ENCODE measurements at regions not wholly inside any gene's neighbourhood (a gene's known extent, or its start where the extent isn't known, plus 50 kb on each side); places are given as distances from the start of the nearest gene placed in this dataset.

GRCh38 chr10:44173608-44173894 lies 211.3 kb downstream of the CXCL12 start (continued):
- TF ChIP-seq CHD7 (IDR thresholded peaks at IDR 0.05; ENCODE audit: insufficient replicate concordance, low read length): no peak
- no peak for TF ChIP-seq RFX5 (IDR thresholded peaks at IDR 0.05; ENCODE audit: borderline replicate concordance, low read depth, low read length)
- TF ChIP-seq CHD1 (IDR thresholded peaks at IDR 0.05; ENCODE audit: low read depth, low read length): no peak
- TF ChIP-seq GABPA (IDR thresholded peaks at IDR 0.05; ENCODE audit: borderline replicate concordance, insufficient read depth, low read length): no peak
- no peak for TF ChIP-seq CEBPB (IDR thresholded peaks at IDR 0.05; ENCODE audit: low read depth, low read length)
- TF ChIP-seq TBP (IDR thresholded peaks at IDR 0.05; ENCODE audit: low read depth, low read length): no peak
- TF ChIP-seq KDM1A (IDR thresholded peaks at IDR 0.05; ENCODE audit: borderline replicate concordance, low read length): no peak
- TF ChIP-seq ZNF274 (IDR thresholded peaks at IDR 0.05; ENCODE audit: borderline replicate concordance, extremely low read depth, low read length): no peak

Measured in H1 (cell line).